ENCODE measurements at regions not wholly inside any gene's neighbourhood (a gene's known extent, or its start where the extent isn't known, plus 50 kb on each side); places are given as distances from the start of the nearest gene placed in this dataset.

DNA sequence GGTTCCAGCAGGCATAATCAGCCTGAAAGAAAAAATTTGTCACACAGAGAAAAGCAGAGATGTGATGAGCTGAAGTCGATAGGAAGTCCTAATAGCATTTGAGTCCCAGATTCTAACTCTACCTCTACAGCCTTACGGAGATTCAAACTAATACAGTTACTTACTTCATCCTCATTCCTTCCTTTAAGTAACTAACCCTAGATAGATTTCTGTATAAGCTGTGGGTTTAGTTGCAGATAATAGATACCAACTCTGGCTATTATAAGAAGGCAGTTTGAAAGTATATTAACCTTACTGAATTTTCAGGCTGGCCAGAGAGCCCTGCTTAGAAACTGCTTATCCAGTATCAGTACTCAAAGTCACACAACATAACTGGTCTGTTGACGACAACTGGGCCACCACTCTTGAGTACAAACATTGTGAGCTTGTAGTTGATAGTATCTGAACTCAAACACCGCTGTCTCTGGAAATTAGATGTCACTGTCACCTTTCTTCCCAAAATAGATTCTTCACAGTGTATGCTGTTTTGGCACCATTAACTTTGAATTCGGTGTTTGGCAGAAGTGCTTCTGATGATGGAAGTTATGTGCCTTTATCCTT is 484.3 kb downstream of the DIPK2A start:
- H3K9me3 ChIP-seq (replicated peaks in 1 of 2; ENCODE audit: control insufficient read depth in 1 of 2, insufficient read depth in 1 of 2, low read length in 2 of 2): no peaks in the 10 kb centered on the region
- intact Hi-C loops (cut with micrococcal nuclease): no loop called here
- no peaks in the 10 kb centered on the region for H3K79me2 ChIP-seq (ENCODE audit: insufficient read depth, low read length)
- no peak overlapping the region for H3K4me3 ChIP-seq (replicated peaks in 1 of 3; ENCODE audit: low read depth in 2 of 3, low read length in 3 of 3)
- H3K4me2 ChIP-seq (replicated peaks; ENCODE audit: extremely low read depth, low read length, poor library complexity, severe bottlenecking): no peak overlapping the region
- no peaks in the 10 kb centered on the region for H3K36me3 ChIP-seq (replicated peaks in 1 of 2; ENCODE audit: control insufficient read depth in 1 of 2, insufficient read depth in 2 of 2, low read length in 2 of 2)
- DNase-seq: no peak
- Mint-ChIP-seq H3K4me3 (no peak overlapping the region), H3K4me1 (no peaks in the 10 kb centered on the region), H3K9me3 (peaks cover 3 to 11% (median 4%) of the 10 kb centered on the region in 7 donors), H3K36me3 (no peaks in the 10 kb centered on the region), H3K27ac (no peak overlapping the region), H3K27me3 (ENCODE audit: low read depth in 3 of 3) (peaks cover 0 to 3% (median 2%) of the 10 kb centered on the region in 3 donors)
- no peaks in the 10 kb centered on the region for H3K4me1 ChIP-seq (ENCODE audit: control insufficient read depth in 1 of 2, insufficient read depth in 2 of 2, low read length in 2 of 2)
- no CpG with 5 or more reads among the region's 5 CpGs for WGBS (ENCODE audit: insufficient coverage)
- H3K27ac ChIP-seq (ENCODE audit: low read depth in 1 of 2, low read length in 2 of 2): no peak overlapping the region
- no peaks in the 10 kb centered on the region for H4K20me1 ChIP-seq (ENCODE audit: insufficient read depth, low read length)
- TF ChIP-seq, protein P1, sequence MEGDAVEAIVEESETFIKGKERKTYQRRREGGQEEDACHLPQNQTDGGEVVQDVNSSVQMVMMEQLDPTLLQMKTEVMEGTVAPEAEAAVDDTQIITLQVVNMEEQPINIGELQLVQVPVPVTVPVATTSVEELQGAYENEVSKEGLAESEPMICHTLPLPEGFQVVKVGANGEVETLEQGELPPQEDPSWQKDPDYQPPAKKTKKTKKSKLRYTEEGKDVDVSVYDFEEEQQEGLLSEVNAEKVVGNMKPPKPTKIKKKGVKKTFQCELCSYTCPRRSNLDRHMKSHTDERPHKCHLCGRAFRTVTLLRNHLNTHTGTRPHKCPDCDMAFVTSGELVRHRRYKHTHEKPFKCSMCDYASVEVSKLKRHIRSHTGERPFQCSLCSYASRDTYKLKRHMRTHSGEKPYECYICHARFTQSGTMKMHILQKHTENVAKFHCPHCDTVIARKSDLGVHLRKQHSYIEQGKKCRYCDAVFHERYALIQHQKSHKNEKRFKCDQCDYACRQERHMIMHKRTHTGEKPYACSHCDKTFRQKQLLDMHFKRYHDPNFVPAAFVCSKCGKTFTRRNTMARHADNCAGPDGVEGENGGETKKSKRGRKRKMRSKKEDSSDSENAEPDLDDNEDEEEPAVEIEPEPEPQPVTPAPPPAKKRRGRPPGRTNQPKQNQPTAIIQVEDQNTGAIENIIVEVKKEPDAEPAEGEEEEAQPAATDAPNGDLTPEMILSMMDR (IDR thresholded peaks at IDR 0.05): no peak
- H3K9ac ChIP-seq (ENCODE audit: insufficient read depth, low read length, poor library complexity, severe bottlenecking): no peak overlapping the region
- no peak overlapping the region for H2AFZ ChIP-seq (ENCODE audit: insufficient read depth, low read depth, low read length, poor library complexity, severe bottlenecking)
- H3K27me3 ChIP-seq (ENCODE audit: control insufficient read depth in 2 of 2, insufficient read depth in 2 of 2, low read length in 2 of 2): no peaks in the 10 kb centered on the region

DNA sequence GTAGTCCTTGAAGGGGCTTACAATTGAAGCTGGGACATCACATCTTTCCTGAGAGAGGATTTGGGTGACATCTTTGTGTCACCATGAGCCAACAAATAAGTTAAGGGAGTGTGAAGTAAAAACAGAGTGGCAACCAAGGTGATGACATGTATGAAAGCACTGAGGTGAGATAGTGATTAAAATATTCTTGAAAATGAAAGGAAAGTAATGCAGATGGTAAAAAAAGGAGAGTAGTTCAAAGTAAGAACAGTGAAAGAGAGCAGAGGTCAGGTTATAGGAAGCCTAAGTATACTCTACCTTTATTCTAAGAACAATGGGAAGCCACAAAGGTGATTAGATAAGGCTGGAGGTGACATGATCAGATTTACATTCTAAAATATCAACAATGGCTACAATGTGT is 486.1 kb downstream of the DIPK2A start:
- no peaks in the 10 kb centered on the region for H3K9me3 ChIP-seq (replicated peaks in 1 of 2; ENCODE audit: control insufficient read depth in 1 of 2, insufficient read depth in 1 of 2, low read length in 2 of 2)
- Mint-ChIP-seq H3K4me3 (no peak overlapping the region), H3K27me3 (ENCODE audit: low read depth in 3 of 3) (peaks cover 0 to 3% (median 2%) of the 10 kb centered on the region in 3 donors), H3K9me3 (peaks cover 3 to 11% (median 4%) of the 10 kb centered on the region in 7 donors), H3K27ac (no peak overlapping the region), H3K4me1 (no peaks in the 10 kb centered on the region), H3K36me3 (no peaks in the 10 kb centered on the region)
- DNase-seq: no peak
- H4K20me1 ChIP-seq (ENCODE audit: insufficient read depth, low read length): no peaks in the 10 kb centered on the region
- H3K27me3 ChIP-seq (ENCODE audit: control insufficient read depth in 2 of 2, insufficient read depth in 2 of 2, low read length in 2 of 2): no peaks in the 10 kb centered on the region
- no peaks in the 10 kb centered on the region for H3K36me3 ChIP-seq (replicated peaks in 1 of 2; ENCODE audit: control insufficient read depth in 1 of 2, insufficient read depth in 2 of 2, low read length in 2 of 2)
- intact Hi-C loops (cut with micrococcal nuclease): no loop called here
- no peak overlapping the region for H3K4me3 ChIP-seq (replicated peaks in 1 of 3; ENCODE audit: low read depth in 2 of 3, low read length in 3 of 3)
- no peaks in the 10 kb centered on the region for H3K4me1 ChIP-seq (ENCODE audit: control insufficient read depth in 1 of 2, insufficient read depth in 2 of 2, low read length in 2 of 2)
- no peak overlapping the region for H3K4me2 ChIP-seq (replicated peaks; ENCODE audit: extremely low read depth, low read length, poor library complexity, severe bottlenecking)
- H3K9ac ChIP-seq (ENCODE audit: insufficient read depth, low read length, poor library complexity, severe bottlenecking): no peak overlapping the region
- H2AFZ ChIP-seq (ENCODE audit: insufficient read depth, low read depth, low read length, poor library complexity, severe bottlenecking): no peak overlapping the region
- no peaks in the 10 kb centered on the region for H3K79me2 ChIP-seq (ENCODE audit: insufficient read depth, low read length)
- H3K27ac ChIP-seq (ENCODE audit: low read depth in 1 of 2, low read length in 2 of 2): no peak overlapping the region
- TF ChIP-seq, protein P1 (IDR thresholded peaks at IDR 0.05): no peak

All from CD14-positive monocyte (primary cell).